ENCODE measurements at regions not wholly inside any gene's neighbourhood (a gene's known extent, or its start where the extent isn't known, plus 50 kb on each side); places are given as distances from the start of the nearest gene placed in this dataset.

DNA sequence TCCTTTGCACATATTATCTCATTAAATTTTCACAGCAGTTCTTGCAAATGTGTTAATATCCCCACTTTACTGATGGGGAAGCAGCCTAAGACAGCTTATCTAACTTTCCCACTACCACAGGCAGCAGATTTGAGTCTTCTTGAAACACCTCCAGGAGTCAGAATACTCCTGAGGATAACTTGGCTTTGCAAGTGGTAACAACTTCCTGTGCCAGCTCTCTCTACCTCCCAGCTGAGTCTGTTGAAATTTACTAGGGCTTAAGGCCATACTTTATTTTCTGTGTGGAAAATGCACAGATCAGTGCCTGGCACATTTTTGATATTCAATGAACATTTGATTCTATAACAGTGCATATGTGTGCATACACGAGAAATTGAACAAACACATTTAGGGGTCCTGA lies 136.1 kb upstream of the COBL start:
- TF ChIP-seq CTCF (IDR thresholded peaks at IDR 0.05), result no peak
- no peak for TF ChIP-seq POLR2AphosphoS5 (IDR thresholded peaks at IDR 0.05)
